Panc1 (cell line): ENCODE measurements at regions not wholly inside any gene's neighbourhood (a gene's known extent, or its start where the extent isn't known, plus 50 kb on each side); places are given as distances from the start of the nearest gene placed in this dataset.

Source experiments
- ATAC-seq: fragments of 200-7000 bp; cut with Tn5 transposase; 2 replicates; pipeline ENCODE4 v1.9.1; 2020; ENCODE audit warnings: mild to moderate bottlenecking, moderate library complexity
- BruUV-seq: library from RNA; stranded (reverse); fragments of 400-500 nt; replicated peaks from 2 replicates; lab custom pipeline; 2021; lab: Mats Ljungman, UMichigan
- CTCF ChIA-PET: fragments of 300-600 bp; sonication (Branson Sonifier 250); formaldehyde crosslinking; loops from one replicate; lab custom pipeline; 2022; ENCODE audit warnings: antibody characterized with exemption; lab: Charles Lee
- POLR2A ChIA-PET: fragments of 300-600 bp; sonication (Branson Sonifier 250); formaldehyde crosslinking; loops from one replicate; lab custom pipeline; 2022; ENCODE audit warnings: antibody characterized with exemption; lab: Charles Lee
- DNase-seq: peaks from one replicate; pipeline ENCODE4 v3.0.0-alpha.2; 2010; ENCODE audit warnings: low read depth, low spot score
- H3K27ac ChIP-seq: 2 replicates; pipeline ENCODE4 v1.5.1; 2011; ENCODE audit warnings: mild to moderate bottlenecking, low read length, inconsistent platforms
- H3K27me3 ChIP-seq: fragments of 200-500 bp; sonication (Bioruptor generic); 2 replicates; pipeline ENCODE4 v1.6.0; 2014; ENCODE audit warnings: low read length, inconsistent platforms; ENCODE audit not compliant: control insufficient read depth, insufficient read depth
- H3K36me3 ChIP-seq: fragments of 200-500 bp; sonication (Bioruptor generic); 2 replicates; pipeline ENCODE4 v1.5.1; 2014; ENCODE audit warnings: inconsistent platforms, mild to moderate bottlenecking, low read length, moderate library complexity; ENCODE audit not compliant: control insufficient read depth, insufficient read depth
- H3K4me1 ChIP-seq: 2 replicates; pipeline ENCODE4 v1.5.1; 2011; ENCODE audit warnings: inconsistent platforms, mild to moderate bottlenecking, low read length, moderate library complexity; ENCODE audit not compliant: control insufficient read depth, insufficient read depth
- H3K4me3 ChIP-seq, 2 experiments: 2 replicates each; pipeline ENCODE4 v1.5.1; 2011 to 2012; ENCODE audit warnings: low read depth in 2 of 2, low read length in 2 of 2, mild to moderate bottlenecking in 2 of 2, inconsistent platforms in 1 of 2, moderate library complexity in 1 of 2
- H3K9me3 ChIP-seq: fragments of 200-500 bp; sonication (Bioruptor generic); 2 replicates; pipeline ENCODE4 v1.5.1; 2014; ENCODE audit warnings: low read depth, mild to moderate bottlenecking, inconsistent platforms, low read length, moderate library complexity; ENCODE audit not compliant: control insufficient read depth, insufficient read depth
- CTCF ChIP-seq: fragments of 450-650 bp; IDR thresholded peaks from 2 replicates; pipeline ENCODE4 v1.5.1; 2017; ENCODE audit warnings: mild to moderate bottlenecking
- POLR2AphosphoS5 ChIP-seq: IDR thresholded peaks from 2 replicates; pipeline ENCODE4 v1.6.1; 2012; ENCODE audit warnings: mild to moderate bottlenecking, low read depth, low read length, moderate library complexity
- REST ChIP-seq, 2 experiments: IDR thresholded peaks; 2 replicates each; pipeline ENCODE4 v1.6.1; 2011 to 2012; ENCODE audit warnings: low read depth in 2 of 2, control low read depth in 1 of 2, low read length in 1 of 2, mild to moderate bottlenecking in 1 of 2, moderate library complexity in 1 of 2; ENCODE audit not compliant: insufficient read depth in 1 of 2
- SIN3A ChIP-seq: IDR thresholded peaks from 2 replicates; pipeline ENCODE4 v1.6.1; 2012; ENCODE audit warnings: low read depth, mild to moderate bottlenecking, low read length, moderate library complexity, borderline replicate concordance; ENCODE audit not compliant: insufficient read depth
- TCF7L2 ChIP-seq: IDR thresholded peaks from 2 replicates; pipeline ENCODE4 v1.6.1; 2011; ENCODE audit warnings: mild to moderate bottlenecking, low read depth, low read length, inconsistent platforms
- in situ Hi-C: cut with HindIII; loops from 2 replicates; pipeline ENCODE4 v1.10.0; 2016; ENCODE audit warnings: low sequenced_read_pairs, low pct_unique_long_range_greater_than_20kb
- intact Hi-C: fragments of 100-400 bp; cut with micrococcal nuclease; formaldehyde crosslinking; loops from one replicate; pipeline ENCODE4 v1.10.0; 2022; ENCODE audit not compliant: unreplicated experiment

- CTCF ChIA-PET: interaction anchor here (1.8 kb wide), 1 partner anchor 254 kb away, joined by 13 read pairs; the partner anchor contains the start of gene GPX8
- Histone ChIP-seq H3K27ac (no peak overlapping the region), H3K4me3 (no peak overlapping the region), H3K36me3 (no peaks in the 10 kb centered on the region), H3K27me3 (peaks cover 9% of the 10 kb centered on the region; the same call in 1 of the 2 replicates), H3K4me1 (no peaks in the 10 kb centered on the region), H3K9me3 (no peaks in the 10 kb centered on the region)
- in situ Hi-C loops: no loop called here
- no TSS peak for BruUV-seq
- intact Hi-C loops: no loop called here
- TF ChIP-seq REST (IDR thresholded peaks at IDR 0.05; ENCODE audit: insufficient read depth in 1 of 2, low read depth in 2 of 2, low read length in 1 of 2): no peak
- TF ChIP-seq POLR2AphosphoS5: no peak
- no peak for TF ChIP-seq TCF7L2
- no peak for TF ChIP-seq SIN3A
- no peak for TF ChIP-seq CTCF
- POLR2A ChIA-PET: no interaction called here
- no peak for DNase-seq
- ATAC-seq: no peak
Observed at GRCh38 chr5:54905246-54905795, 80.1 kb downstream of the ESM1 start.

DNA sequence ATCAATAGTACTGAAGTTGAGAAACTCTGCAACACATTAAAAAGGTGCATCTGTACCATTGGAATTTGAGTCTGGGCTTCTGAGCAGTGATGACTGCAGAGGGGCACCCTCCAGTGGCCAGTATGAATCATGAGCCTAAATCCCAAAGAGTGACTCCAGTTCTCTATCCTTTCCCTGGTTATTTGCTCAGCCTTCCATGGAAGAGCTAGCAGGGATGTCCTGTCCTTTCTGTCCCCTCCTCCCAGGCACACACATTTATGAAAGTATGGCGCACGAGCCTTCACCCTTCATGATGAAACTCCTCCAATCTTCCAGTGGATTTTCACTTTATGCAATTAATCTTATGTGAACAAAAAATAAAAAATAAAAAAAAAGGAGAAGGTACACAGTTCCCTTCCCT is 81.0 kb downstream of the ESM1 start:
- H3K27ac ChIP-seq: no peak overlapping the region
- intact Hi-C loops (no loop called here), in situ Hi-C loops (no loop called here)
- BruUV-seq: no TSS peak
- H3K9me3 ChIP-seq: no peaks in the 10 kb centered on the region
- ChIA-PET POLR2A (no interaction called here), CTCF (interaction anchor here (0.6 to 0.7 kb wide), 2 partner anchors 255 to 375 kb away, joined by 4 to 6 read pairs; partner anchors contain the start of gene GPX8)
- no peak overlapping the region for H3K4me3 ChIP-seq
- DNase-seq (no peak), ATAC-seq (peak; percentile 67; the same call in 1 of the 2 replicates)
- H3K36me3 ChIP-seq: no peaks in the 10 kb centered on the region
- H3K27me3 ChIP-seq: peaks cover 9% of the 10 kb centered on the region; the same call in 1 of the 2 replicates
- no peak for TF ChIP-seq SIN3A
- TF ChIP-seq REST (IDR thresholded peaks at IDR 0.05; ENCODE audit: insufficient read depth in 1 of 2, low read depth in 2 of 2, low read length in 1 of 2): no peak
- peak; percentile 64 for TF ChIP-seq CTCF
- TF ChIP-seq POLR2AphosphoS5: no peak
- no peak for TF ChIP-seq TCF7L2
- no peaks in the 10 kb centered on the region for H3K4me1 ChIP-seq
